ENCODE measurements at regions not wholly inside any gene's neighbourhood (a gene's known extent, or its start where the extent isn't known, plus 50 kb on each side); places are given as distances from the start of the nearest gene placed in this dataset.

- no peaks in the 10 kb centered on the region for H3K9me3 ChIP-seq (ENCODE audit: control insufficient read depth in 1 of 2, low read length in 2 of 2)
- H3K4me3 ChIP-seq (ENCODE audit: low read depth in 1 of 2, low read length in 2 of 2): no peak overlapping the region
- no peak overlapping the region for H3K9ac ChIP-seq (ENCODE audit: low read depth in 1 of 2, low read length in 2 of 2)
- no peaks in the 10 kb centered on the region for H3K27me3 ChIP-seq (ENCODE audit: control insufficient read depth in 1 of 2, insufficient read depth in 2 of 2, low read length in 2 of 2)
- peaks cover 4 to 13% of the 10 kb centered on the region in 2 donors for H3K36me3 ChIP-seq (ENCODE audit: control insufficient read depth in 1 of 2, insufficient read depth in 2 of 2, low read length in 2 of 2)
- peaks cover 18 to 20% of the 10 kb centered on the region in 2 donors for H3K4me1 ChIP-seq (ENCODE audit: control insufficient read depth in 1 of 2, insufficient read depth in 2 of 2, low read length in 2 of 2)
- H3K27ac ChIP-seq (ENCODE audit: low read depth, low read length): no peak overlapping the region
Observed at GRCh38 chrX:2607113-2607512, 84.0 kb upstream of the CD99 start.

DNA sequence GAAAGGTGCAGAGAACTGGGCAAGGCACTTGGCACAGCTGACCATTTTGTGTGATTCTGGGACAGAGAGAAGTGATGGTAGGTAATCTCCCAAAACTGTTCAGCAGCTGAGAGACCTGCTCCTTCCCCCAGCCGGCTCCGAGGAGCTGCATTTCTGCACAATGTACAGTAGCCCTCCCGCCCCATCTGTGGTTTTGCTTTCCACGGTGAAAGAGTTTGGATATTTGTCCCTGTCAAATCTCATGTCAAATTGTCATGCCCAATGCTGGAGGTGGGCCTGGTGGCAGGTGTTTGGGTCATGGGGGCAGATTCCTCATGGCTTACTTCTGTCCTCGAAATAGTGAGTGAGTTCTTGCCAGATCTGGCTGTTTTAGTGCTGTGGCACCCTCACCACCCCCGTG, 90.5 kb upstream of the CD99 start:
- H3K4me3 ChIP-seq (ENCODE audit: low read depth in 1 of 2, low read length in 2 of 2): no peak overlapping the region
- H3K27ac ChIP-seq (ENCODE audit: low read depth, low read length): no peak overlapping the region
- no peak overlapping the region for H3K9ac ChIP-seq (ENCODE audit: low read depth in 1 of 2, low read length in 2 of 2)
- H3K4me1 ChIP-seq (ENCODE audit: control insufficient read depth in 1 of 2, insufficient read depth in 2 of 2, low read length in 2 of 2): no peaks in the 10 kb centered on the region
- H3K36me3 ChIP-seq (ENCODE audit: control insufficient read depth in 1 of 2, insufficient read depth in 2 of 2, low read length in 2 of 2): peaks cover 10 to 26% of the 10 kb centered on the region in 2 donors
- no peaks in the 10 kb centered on the region for H3K27me3 ChIP-seq (ENCODE audit: control insufficient read depth in 1 of 2, insufficient read depth in 2 of 2, low read length in 2 of 2)
- no peaks in the 10 kb centered on the region for H3K9me3 ChIP-seq (ENCODE audit: control insufficient read depth in 1 of 2, low read length in 2 of 2)

DNA sequence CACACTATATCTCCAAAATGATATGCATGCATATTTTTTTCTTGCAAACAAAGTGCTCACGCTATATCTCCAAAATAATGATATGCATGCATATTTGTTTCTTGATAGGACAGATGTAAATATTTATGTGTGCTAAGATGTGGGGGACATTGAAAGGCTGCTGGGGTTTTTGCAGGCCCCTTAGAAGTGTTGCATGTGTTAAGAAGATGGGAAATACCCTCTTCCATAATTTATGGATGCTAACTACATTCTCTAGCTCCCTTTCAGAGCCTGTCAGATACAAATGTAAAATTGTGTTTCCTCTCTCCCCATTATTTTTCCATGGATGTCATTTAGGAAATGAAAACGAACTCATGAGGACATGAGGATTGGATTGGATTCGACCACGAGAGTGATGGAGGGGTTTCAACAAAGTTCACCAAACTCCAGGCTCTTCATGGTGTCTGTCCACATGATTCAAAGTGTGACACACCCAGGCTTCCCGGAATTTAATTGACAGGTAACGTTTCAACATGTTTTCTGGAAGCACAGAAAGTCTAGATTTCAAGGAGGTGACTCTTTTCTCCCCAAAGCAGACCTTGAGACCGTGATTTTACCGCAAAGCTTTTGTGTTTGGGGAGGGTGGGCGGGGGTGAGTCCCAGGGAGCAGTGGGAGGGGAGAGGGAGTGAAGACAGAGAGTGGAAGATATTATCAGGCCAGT, 94.4 kb upstream of the CD99 start:
- H3K27me3 ChIP-seq (ENCODE audit: control insufficient read depth in 1 of 2, insufficient read depth in 2 of 2, low read length in 2 of 2): no peaks in the 10 kb centered on the region
- H3K9me3 ChIP-seq (ENCODE audit: control insufficient read depth in 1 of 2, low read length in 2 of 2): no peaks in the 10 kb centered on the region
- H3K4me1 ChIP-seq (ENCODE audit: control insufficient read depth in 1 of 2, insufficient read depth in 2 of 2, low read length in 2 of 2): no peaks in the 10 kb centered on the region
- no peak overlapping the region for H3K27ac ChIP-seq (ENCODE audit: low read depth, low read length)
- peaks cover 6 to 19% of the 10 kb centered on the region in 2 donors for H3K36me3 ChIP-seq (ENCODE audit: control insufficient read depth in 1 of 2, insufficient read depth in 2 of 2, low read length in 2 of 2)
- H3K4me3 ChIP-seq (ENCODE audit: low read depth in 1 of 2, low read length in 2 of 2): no peak overlapping the region
- H3K9ac ChIP-seq (ENCODE audit: low read depth in 1 of 2, low read length in 2 of 2): no peak overlapping the region

- no peak overlapping the region for H3K4me3 ChIP-seq (ENCODE audit: low read depth in 1 of 2, low read length in 2 of 2)
- H3K27ac ChIP-seq (ENCODE audit: low read depth, low read length): no peak overlapping the region
- H3K9me3 ChIP-seq (ENCODE audit: control insufficient read depth in 1 of 2, low read length in 2 of 2): no peaks in the 10 kb centered on the region
- no peaks in the 10 kb centered on the region for H3K27me3 ChIP-seq (ENCODE audit: control insufficient read depth in 1 of 2, insufficient read depth in 2 of 2, low read length in 2 of 2)
- no peak overlapping the region for H3K9ac ChIP-seq (ENCODE audit: low read depth in 1 of 2, low read length in 2 of 2)
- H3K36me3 ChIP-seq (ENCODE audit: control insufficient read depth in 1 of 2, insufficient read depth in 2 of 2, low read length in 2 of 2): peaks cover 6 to 19% of the 10 kb centered on the region in 2 donors
- H3K4me1 ChIP-seq (ENCODE audit: control insufficient read depth in 1 of 2, insufficient read depth in 2 of 2, low read length in 2 of 2): no peaks in the 10 kb centered on the region
Observed at GRCh38 chrX:2596045-2596444, 95.0 kb upstream of the CD99 start.

GRCh38 chrX:2595258-2595657, 94.5 kb upstream of the DHRSX start:
- Histone ChIP-seq H3K27me3 (ENCODE audit: control insufficient read depth in 1 of 2, insufficient read depth in 2 of 2, low read length in 2 of 2) (no peaks in the 10 kb centered on the region), H3K4me3 (ENCODE audit: low read depth in 1 of 2, low read length in 2 of 2) (no peak overlapping the region), H3K4me1 (ENCODE audit: control insufficient read depth in 1 of 2, insufficient read depth in 2 of 2, low read length in 2 of 2) (no peaks in the 10 kb centered on the region), H3K9ac (ENCODE audit: low read depth in 1 of 2, low read length in 2 of 2) (no peak overlapping the region), H3K9me3 (ENCODE audit: control insufficient read depth in 1 of 2, low read length in 2 of 2) (no peaks in the 10 kb centered on the region), H3K27ac (ENCODE audit: low read depth, low read length) (no peak overlapping the region), H3K36me3 (ENCODE audit: control insufficient read depth in 1 of 2, insufficient read depth in 2 of 2, low read length in 2 of 2) (peaks cover under 1 to 12% of the 10 kb centered on the region in 2 donors)

- H3K9me3 ChIP-seq (ENCODE audit: control insufficient read depth in 1 of 2, low read length in 2 of 2): no peaks in the 10 kb centered on the region
- H3K4me1 ChIP-seq (ENCODE audit: control insufficient read depth in 1 of 2, insufficient read depth in 2 of 2, low read length in 2 of 2): no peaks in the 10 kb centered on the region
- peaks cover 0 to 11% of the 10 kb centered on the region in 2 donors for H3K36me3 ChIP-seq (ENCODE audit: control insufficient read depth in 1 of 2, insufficient read depth in 2 of 2, low read length in 2 of 2)
- no peak overlapping the region for H3K27ac ChIP-seq (ENCODE audit: low read depth, low read length)
- H3K9ac ChIP-seq (ENCODE audit: low read depth in 1 of 2, low read length in 2 of 2): no peak overlapping the region
- no peaks in the 10 kb centered on the region for H3K27me3 ChIP-seq (ENCODE audit: control insufficient read depth in 1 of 2, insufficient read depth in 2 of 2, low read length in 2 of 2)
- H3K4me3 ChIP-seq (ENCODE audit: low read depth in 1 of 2, low read length in 2 of 2): no peak overlapping the region
Observed at GRCh38 chrX:2594491-2594890, 93.7 kb upstream of the DHRSX start.

- Histone ChIP-seq H3K36me3 (ENCODE audit: control insufficient read depth in 1 of 2, insufficient read depth in 2 of 2, low read length in 2 of 2) (peaks cover 0 to 11% of the 10 kb centered on the region in 2 donors), H3K4me1 (ENCODE audit: control insufficient read depth in 1 of 2, insufficient read depth in 2 of 2, low read length in 2 of 2) (no peaks in the 10 kb centered on the region), H3K27me3 (ENCODE audit: control insufficient read depth in 1 of 2, insufficient read depth in 2 of 2, low read length in 2 of 2) (no peaks in the 10 kb centered on the region), H3K27ac (ENCODE audit: low read depth, low read length) (no peak overlapping the region), H3K9ac (ENCODE audit: low read depth in 1 of 2, low read length in 2 of 2) (no peak overlapping the region), H3K9me3 (ENCODE audit: control insufficient read depth in 1 of 2, low read length in 2 of 2) (no peaks in the 10 kb centered on the region), H3K4me3 (ENCODE audit: low read depth in 1 of 2, low read length in 2 of 2) (no peak overlapping the region)
Observed at GRCh38 chrX:2592279-2592678, 91.5 kb upstream of the DHRSX start.

DNA sequence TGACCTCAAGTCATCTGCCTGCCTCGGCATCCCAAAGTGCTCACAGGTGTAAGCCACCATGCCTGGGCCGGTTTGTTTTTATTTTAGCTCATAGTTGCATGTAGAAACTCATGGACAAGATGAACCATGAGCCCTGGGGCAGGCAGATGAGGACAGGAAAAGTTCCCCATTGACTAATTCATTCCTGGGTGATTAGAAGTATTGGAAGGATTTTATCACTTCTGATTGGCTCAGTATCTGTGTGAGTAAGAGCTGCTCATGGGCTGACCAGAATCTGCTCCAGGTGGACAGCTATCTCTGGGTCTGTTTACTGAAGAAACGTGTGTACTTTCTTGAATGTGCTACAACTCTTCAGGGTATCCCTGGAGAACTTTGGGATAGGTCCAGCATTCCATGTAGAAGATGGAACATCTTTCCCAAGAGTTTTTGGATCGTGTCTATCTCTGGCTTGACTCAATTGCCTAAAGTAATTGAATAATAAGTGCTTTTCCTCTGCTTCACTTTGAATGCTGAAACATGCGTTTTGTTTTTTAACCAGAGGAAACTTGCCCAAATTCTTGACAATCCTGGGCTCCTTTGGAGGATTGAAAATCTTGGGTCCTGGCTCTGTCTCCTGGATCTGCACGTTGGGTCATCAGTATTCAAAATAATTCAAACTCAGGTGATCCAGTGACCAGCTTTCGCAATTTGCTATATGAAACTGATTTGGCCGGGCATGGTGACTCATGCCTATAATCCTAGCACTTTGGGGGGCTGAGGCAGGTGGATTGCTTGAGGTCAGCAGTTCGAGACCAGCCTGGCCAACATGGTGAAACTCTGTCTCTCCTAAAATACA, 88.6 kb upstream of the DHRSX start:
- H3K27ac ChIP-seq (ENCODE audit: low read depth, low read length): no peak overlapping the region
- no peak overlapping the region for H3K4me3 ChIP-seq (ENCODE audit: low read depth in 1 of 2, low read length in 2 of 2)
- no peak overlapping the region for H3K9ac ChIP-seq (ENCODE audit: low read depth in 1 of 2, low read length in 2 of 2)
- no peaks in the 10 kb centered on the region for H3K4me1 ChIP-seq (ENCODE audit: control insufficient read depth in 1 of 2, insufficient read depth in 2 of 2, low read length in 2 of 2)
- no peaks in the 10 kb centered on the region for H3K9me3 ChIP-seq (ENCODE audit: control insufficient read depth in 1 of 2, low read length in 2 of 2)
- H3K27me3 ChIP-seq (ENCODE audit: control insufficient read depth in 1 of 2, insufficient read depth in 2 of 2, low read length in 2 of 2): peaks cover 7% of the 10 kb centered on the region in 2 donors
- H3K36me3 ChIP-seq (ENCODE audit: control insufficient read depth in 1 of 2, insufficient read depth in 2 of 2, low read length in 2 of 2): no peaks in the 10 kb centered on the region

- Histone ChIP-seq H3K9ac (ENCODE audit: low read depth in 1 of 2, low read length in 2 of 2) (no peak overlapping the region), H3K36me3 (ENCODE audit: control insufficient read depth in 1 of 2, insufficient read depth in 2 of 2, low read length in 2 of 2) (no peaks in the 10 kb centered on the region), H3K4me3 (ENCODE audit: low read depth in 1 of 2, low read length in 2 of 2) (no peak overlapping the region), H3K4me1 (ENCODE audit: control insufficient read depth in 1 of 2, insufficient read depth in 2 of 2, low read length in 2 of 2) (no peaks in the 10 kb centered on the region), H3K27ac (ENCODE audit: low read depth, low read length) (no peak overlapping the region), H3K9me3 (ENCODE audit: control insufficient read depth in 1 of 2, low read length in 2 of 2) (no peaks in the 10 kb centered on the region), H3K27me3 (ENCODE audit: control insufficient read depth in 1 of 2, insufficient read depth in 2 of 2, low read length in 2 of 2) (peaks cover 11% of the 10 kb centered on the region in 2 donors)
Observed at GRCh38 chrX:2588049-2588448, 87.3 kb upstream of the DHRSX start.

- no peak overlapping the region for H3K27ac ChIP-seq (ENCODE audit: low read depth, low read length)
- no peaks in the 10 kb centered on the region for H3K9me3 ChIP-seq (ENCODE audit: control insufficient read depth in 1 of 2, low read length in 2 of 2)
- no peak overlapping the region for H3K4me3 ChIP-seq (ENCODE audit: low read depth in 1 of 2, low read length in 2 of 2)
- no peak overlapping the region for H3K9ac ChIP-seq (ENCODE audit: low read depth in 1 of 2, low read length in 2 of 2)
- no peaks in the 10 kb centered on the region for H3K36me3 ChIP-seq (ENCODE audit: control insufficient read depth in 1 of 2, insufficient read depth in 2 of 2, low read length in 2 of 2)
- peaks cover 18 to 20% of the 10 kb centered on the region in 2 donors for H3K27me3 ChIP-seq (ENCODE audit: control insufficient read depth in 1 of 2, insufficient read depth in 2 of 2, low read length in 2 of 2)
- H3K4me1 ChIP-seq (ENCODE audit: control insufficient read depth in 1 of 2, insufficient read depth in 2 of 2, low read length in 2 of 2): no peaks in the 10 kb centered on the region
Observed at GRCh38 chrX:2587146-2587545, 86.4 kb upstream of the DHRSX start.
